ENCODE measurements at regions not wholly inside any gene's neighbourhood (a gene's known extent, or its start where the extent isn't known, plus 50 kb on each side); places are given as distances from the start of the nearest gene placed in this dataset.

DNA sequence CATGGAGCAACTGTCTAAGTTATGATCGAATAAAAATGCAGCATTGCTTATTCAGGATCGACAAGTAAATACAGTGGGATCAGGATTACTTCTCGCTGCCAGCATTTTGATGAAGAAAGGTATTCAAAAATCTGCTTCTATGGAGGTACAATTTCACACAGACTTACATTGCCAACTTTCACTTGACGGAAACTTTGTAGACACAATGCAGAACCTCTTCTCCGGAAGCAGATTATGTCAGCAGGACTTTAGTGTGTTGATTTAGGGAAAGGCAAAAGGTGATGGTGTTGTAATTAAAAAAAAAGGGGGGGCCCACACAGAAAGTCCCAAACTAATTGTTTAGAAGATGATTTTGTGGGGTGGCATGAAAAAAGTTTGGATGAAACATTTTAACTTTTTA lies 462.4 kb upstream of the KLF6 start:
- TF ChIP-seq EP300 (IDR thresholded peaks at IDR 0.05; ENCODE audit: borderline replicate concordance) (no peak), ZBTB7A (IDR thresholded peaks at IDR 0.05; ENCODE audit: low read depth) (no peak)
- TF ChIP-seq, protein P1, sequence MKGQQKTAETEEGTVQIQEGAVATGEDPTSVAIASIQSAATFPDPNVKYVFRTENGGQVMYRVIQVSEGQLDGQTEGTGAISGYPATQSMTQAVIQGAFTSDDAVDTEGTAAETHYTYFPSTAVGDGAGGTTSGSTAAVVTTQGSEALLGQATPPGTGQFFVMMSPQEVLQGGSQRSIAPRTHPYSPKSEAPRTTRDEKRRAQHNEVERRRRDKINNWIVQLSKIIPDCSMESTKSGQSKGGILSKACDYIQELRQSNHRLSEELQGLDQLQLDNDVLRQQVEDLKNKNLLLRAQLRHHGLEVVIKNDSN (IDR thresholded peaks at IDR 0.05) = no peak

All from Ishikawa (cell line).